ENCODE measurements at regions not wholly inside any gene's neighbourhood (a gene's known extent, or its start where the extent isn't known, plus 50 kb on each side); places are given as distances from the start of the nearest gene placed in this dataset.

- no peak for TF ChIP-seq CTCF (IDR thresholded peaks at IDR 0.05; ENCODE audit: low read depth, low read length, missing control alignments)
- in situ Hi-C loops (cut with HindIII; ENCODE audit: low sequenced_read_pairs), result no loop called here
- DNase-seq (ENCODE audit: low read depth), result no peak
- no peak overlapping the region for H3K4me3 ChIP-seq (ENCODE audit: low read depth, low read length)
These were observed 250.2 kb downstream of the RBM26 start for GRCh38 chr13:79155883-79156282.

GRCh38 chr13:79149210-79149609, 256.8 kb downstream of the RBM26 start:
- no peak for TF ChIP-seq CTCF (IDR thresholded peaks at IDR 0.05; ENCODE audit: low read depth, low read length, missing control alignments)
- in situ Hi-C loops (cut with HindIII; ENCODE audit: low sequenced_read_pairs), result no loop called here
- H3K4me3 ChIP-seq (ENCODE audit: low read depth, low read length), result no peak overlapping the region
- DNase-seq (ENCODE audit: low read depth), result no peak

GRCh38 chr13:79141082-79141481, 265.0 kb downstream of the RBM26 start:
- no peak for DNase-seq (ENCODE audit: low read depth)
- in situ Hi-C loops (cut with HindIII; ENCODE audit: low sequenced_read_pairs), result no loop called here
- no peak for TF ChIP-seq CTCF (IDR thresholded peaks at IDR 0.05; ENCODE audit: low read depth, low read length, missing control alignments)
- no peak overlapping the region for H3K4me3 ChIP-seq (ENCODE audit: low read depth, low read length)

GRCh38 chr13:79128158-79128557, 277.9 kb downstream of the RBM26 start:
- H3K4me3 ChIP-seq (ENCODE audit: low read depth, low read length), result no peak overlapping the region
- in situ Hi-C loops (cut with HindIII; ENCODE audit: low sequenced_read_pairs), result no loop called here
- peak; percentile 90 for DNase-seq (ENCODE audit: low read depth)
- TF ChIP-seq CTCF (IDR thresholded peaks at IDR 0.05; ENCODE audit: low read depth, low read length, missing control alignments), result no peak

- in situ Hi-C loops (cut with HindIII; ENCODE audit: low sequenced_read_pairs), result no loop called here
- no peak overlapping the region for H3K4me3 ChIP-seq (ENCODE audit: low read depth, low read length)
- TF ChIP-seq CTCF (IDR thresholded peaks at IDR 0.05; ENCODE audit: low read depth, low read length, missing control alignments), result no peak
- no peak for DNase-seq (ENCODE audit: low read depth)
These were observed 279.3 kb downstream of the RBM26 start for GRCh38 chr13:79126706-79127105.

GRCh38 chr13:79124183-79124582, 281.9 kb downstream of the RBM26 start:
- in situ Hi-C loops (cut with HindIII; ENCODE audit: low sequenced_read_pairs), result no loop called here
- TF ChIP-seq CTCF (IDR thresholded peaks at IDR 0.05; ENCODE audit: low read depth, low read length, missing control alignments), result no peak
- DNase-seq (ENCODE audit: low read depth), result no peak
- H3K4me3 ChIP-seq (ENCODE audit: low read depth, low read length), result no peak overlapping the region

GRCh38 chr13:79121286-79121685, 284.8 kb downstream of the RBM26 start:
- H3K4me3 ChIP-seq (ENCODE audit: low read depth, low read length), result no peak overlapping the region
- TF ChIP-seq CTCF (IDR thresholded peaks at IDR 0.05; ENCODE audit: low read depth, low read length, missing control alignments), result no peak
- in situ Hi-C loops (cut with HindIII; ENCODE audit: low sequenced_read_pairs), result no loop called here
- DNase-seq (ENCODE audit: low read depth), result no peak
